IPS DF 6.9 (cell line): ENCODE measurements at regions not wholly inside any gene's neighbourhood (a gene's known extent, or its start where the extent isn't known, plus 50 kb on each side); places are given as distances from the start of the nearest gene placed in this dataset.

Source experiments
- DNase-seq: peaks from one replicate; pipeline ENCODE4 v3.0.0-alpha.2; 2013; ENCODE audit warnings: low read depth, low spot score
- H3K27ac ChIP-seq: one replicate; pipeline ENCODE4 v1.5.1; 2013; ENCODE audit warnings: low read length, control low read depth
- H3K27me3 ChIP-seq: 2 replicates; pipeline ENCODE4 v1.6.1; 2013; ENCODE audit warnings: mild to moderate bottlenecking, low read length; ENCODE audit not compliant: control insufficient read depth, insufficient read depth
- H3K36me3 ChIP-seq: 2 replicates; pipeline ENCODE4 v1.6.1; 2013; ENCODE audit warnings: low read length; ENCODE audit not compliant: control insufficient read depth, insufficient read depth
- H3K4me1 ChIP-seq: 2 replicates; pipeline ENCODE4 v1.6.1; 2013; ENCODE audit warnings: low read length; ENCODE audit not compliant: control insufficient read depth, insufficient read depth
- H3K4me3 ChIP-seq: 2 replicates; pipeline ENCODE4 v1.5.1; 2013; ENCODE audit warnings: mild to moderate bottlenecking, low read length
- H3K9me3 ChIP-seq: 2 replicates; pipeline ENCODE4 v1.6.1; 2013; ENCODE audit warnings: low read length, inconsistent platforms; ENCODE audit not compliant: control insufficient read depth, insufficient read depth
- WGBS: extraction: QIAGEN DNeasy Blood & Tissue Kit; methylation state at CpG from one replicate; pipeline ENCODE4 v1.1.7; 2013; ENCODE audit warnings: mixed read lengths, missing lambda C conversion rate; ENCODE audit not compliant: insufficient read length, insufficient coverage; 5-methylcytosine and 5-hydroxymethylcytosine counted together

DNA sequence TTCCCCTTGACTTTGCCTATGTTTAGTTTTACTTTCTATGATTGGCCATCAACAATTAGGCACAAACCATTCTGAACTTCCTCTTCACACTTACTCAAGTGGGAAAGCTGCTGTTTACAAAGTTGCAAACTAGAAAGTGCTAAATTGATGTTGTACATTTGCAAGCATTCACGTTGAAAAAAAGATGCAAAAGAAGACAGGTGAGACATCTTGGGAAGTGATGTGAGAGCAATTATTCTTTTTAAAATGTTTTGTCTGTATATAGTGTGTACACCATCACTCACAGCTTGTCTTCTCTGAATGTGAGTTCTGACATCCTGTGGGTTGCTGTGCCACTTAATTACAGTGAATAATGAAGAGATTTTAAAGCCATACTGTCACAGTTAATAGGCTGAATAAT is 874.1 kb upstream of the LRATD1 start:
- Histone ChIP-seq H3K27me3 (no peaks in the 10 kb centered on the region), H3K9me3 (no peaks in the 10 kb centered on the region), H3K36me3 (no peaks in the 10 kb centered on the region), H3K4me1 (no peaks in the 10 kb centered on the region), H3K27ac (no peak overlapping the region), H3K4me3 (no peak overlapping the region)
- no peak for DNase-seq
- no CpG with 5 or more reads among the region's 1 CpG for WGBS

DNA sequence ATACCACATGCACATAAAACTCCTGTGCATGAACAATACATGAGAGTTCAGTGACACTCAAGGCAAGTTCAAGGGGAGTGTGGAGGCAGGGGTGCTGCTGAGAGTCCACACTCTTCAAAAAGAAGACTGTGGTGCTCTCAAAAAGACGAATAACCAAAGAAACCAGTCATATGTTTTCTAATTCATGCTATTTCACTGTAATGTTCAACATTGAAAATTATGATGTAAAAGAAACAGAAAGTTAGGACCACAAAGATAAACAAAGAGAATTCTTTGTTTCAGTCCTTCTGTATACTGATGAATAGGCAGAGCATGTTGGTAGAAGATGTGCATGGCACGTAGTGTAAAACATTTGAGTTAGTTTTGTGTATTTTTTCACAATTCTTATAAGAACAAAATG is 864.2 kb upstream of the LRATD1 start:
- H3K9me3 ChIP-seq, result no peaks in the 10 kb centered on the region
- no CpG with 5 or more reads among the region's 2 CpGs for WGBS
- no peaks in the 10 kb centered on the region for H3K36me3 ChIP-seq
- DNase-seq, result no peak
- no peaks in the 10 kb centered on the region for H3K27me3 ChIP-seq
- H3K27ac ChIP-seq, result no peak overlapping the region
- H3K4me1 ChIP-seq, result no peaks in the 10 kb centered on the region
- no peak overlapping the region for H3K4me3 ChIP-seq

DNA sequence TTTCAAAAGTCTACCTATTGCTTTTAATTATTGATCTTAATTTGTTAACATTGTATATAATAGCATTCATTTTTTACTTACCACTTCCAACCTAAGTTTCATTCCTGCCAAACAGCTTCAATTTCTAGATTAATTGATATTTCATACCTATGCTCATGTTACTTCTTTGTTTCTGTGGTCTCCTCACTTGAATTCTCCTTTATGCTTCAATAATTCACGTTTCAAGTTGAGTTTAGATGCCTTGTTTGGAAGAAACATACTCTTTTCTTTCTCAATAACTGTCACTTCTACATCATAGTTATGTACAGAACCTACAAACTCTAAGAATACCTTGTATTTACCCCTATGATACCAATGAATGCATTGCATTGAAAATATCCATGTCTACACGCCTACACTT is 862.2 kb upstream of the LRATD1 start:
- H3K36me3 ChIP-seq, result no peaks in the 10 kb centered on the region
- H3K9me3 ChIP-seq, result no peaks in the 10 kb centered on the region
- no CpG with 5 or more reads among the region's 2 CpGs for WGBS
- no peaks in the 10 kb centered on the region for H3K27me3 ChIP-seq
- no peak overlapping the region for H3K27ac ChIP-seq
- no peak overlapping the region for H3K4me3 ChIP-seq
- no peak for DNase-seq
- no peaks in the 10 kb centered on the region for H3K4me1 ChIP-seq

DNA sequence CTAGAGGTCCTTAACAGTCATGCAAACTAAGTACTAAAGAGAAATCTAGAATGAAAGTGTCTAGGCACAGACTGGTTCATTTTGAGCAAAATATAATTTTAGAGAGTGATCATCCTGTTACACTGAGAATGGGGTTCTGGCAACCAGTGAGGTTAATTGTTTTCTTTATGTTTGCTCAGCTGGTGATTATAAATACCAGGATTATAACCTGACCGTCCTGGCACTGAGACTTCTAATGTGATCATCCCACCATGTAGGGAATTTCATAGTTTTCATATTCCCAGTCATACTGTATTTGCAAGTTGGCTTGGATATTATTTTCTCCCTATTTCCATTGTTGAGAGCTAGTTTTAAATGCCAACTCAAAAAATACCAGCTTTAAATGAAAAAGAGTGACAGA is 852.5 kb upstream of the LRATD1 start:
- H3K27ac ChIP-seq, result no peak overlapping the region
- DNase-seq, result no peak
- H3K36me3 ChIP-seq, result no peaks in the 10 kb centered on the region
- WGBS, result no CpG with 5 or more reads among the region's 1 CpG
- no peaks in the 10 kb centered on the region for H3K4me1 ChIP-seq
- no peaks in the 10 kb centered on the region for H3K27me3 ChIP-seq
- no peaks in the 10 kb centered on the region for H3K9me3 ChIP-seq
- H3K4me3 ChIP-seq, result no peak overlapping the region

DNA sequence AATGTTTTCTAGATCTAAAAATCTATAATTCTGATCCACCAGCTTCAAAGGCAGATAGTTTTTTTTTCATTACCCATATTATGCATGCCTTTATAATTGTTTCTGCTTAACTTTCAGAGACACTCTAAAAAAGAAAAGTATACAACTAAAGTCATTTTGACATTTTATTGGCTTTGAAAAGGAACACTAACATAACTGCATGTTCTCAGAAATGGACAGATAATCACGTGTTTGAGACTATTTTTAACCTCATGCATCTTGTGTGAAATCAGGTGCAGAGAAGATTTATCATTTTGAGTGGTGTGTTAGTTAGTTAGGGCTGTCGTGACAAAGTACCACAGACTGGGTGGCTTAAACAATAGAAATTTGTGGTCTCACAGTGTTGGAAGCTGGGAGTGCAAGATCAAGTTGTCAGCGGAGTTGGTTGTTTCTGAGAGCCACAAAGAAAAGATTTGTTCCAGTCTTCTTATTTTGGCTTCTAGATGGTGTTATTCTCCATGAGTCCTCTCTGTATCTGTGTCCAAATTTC is 841.4 kb upstream of the LRATD1 start:
- Histone ChIP-seq H3K4me3 (no peak overlapping the region), H3K36me3 (no peaks in the 10 kb centered on the region), H3K27me3 (no peaks in the 10 kb centered on the region), H3K27ac (no peak overlapping the region), H3K9me3 (no peaks in the 10 kb centered on the region), H3K4me1 (no peaks in the 10 kb centered on the region)
- WGBS, result no CpG with 5 or more reads among the region's 3 CpGs
- no peak for DNase-seq

DNA sequence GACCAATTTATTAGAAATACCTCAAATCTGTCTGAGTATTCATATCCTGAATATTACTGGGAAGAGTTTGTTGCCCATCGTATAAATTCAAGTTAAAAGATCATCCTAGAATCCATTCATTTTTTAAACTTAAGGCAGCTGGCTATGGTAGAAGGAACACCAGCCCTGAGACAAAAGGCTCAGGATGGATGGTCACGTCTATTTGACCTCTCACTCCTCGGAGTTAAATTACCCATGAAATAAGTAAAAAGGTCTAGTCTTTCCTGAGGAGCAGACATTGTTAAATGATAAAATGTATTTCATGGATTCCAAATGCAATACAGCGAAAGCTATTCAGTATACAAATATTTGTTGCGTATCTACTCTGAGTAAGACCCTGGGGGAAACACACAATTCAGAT is 826.0 kb upstream of the LRATD1 start:
- H3K9me3 ChIP-seq, result no peaks in the 10 kb centered on the region
- H3K36me3 ChIP-seq, result no peaks in the 10 kb centered on the region
- no peak overlapping the region for H3K4me3 ChIP-seq
- no peak for DNase-seq
- H3K27ac ChIP-seq, result no peak overlapping the region
- no peaks in the 10 kb centered on the region for H3K27me3 ChIP-seq
- no peaks in the 10 kb centered on the region for H3K4me1 ChIP-seq
- no CpG with 5 or more reads among the region's 5 CpGs for WGBS

DNA sequence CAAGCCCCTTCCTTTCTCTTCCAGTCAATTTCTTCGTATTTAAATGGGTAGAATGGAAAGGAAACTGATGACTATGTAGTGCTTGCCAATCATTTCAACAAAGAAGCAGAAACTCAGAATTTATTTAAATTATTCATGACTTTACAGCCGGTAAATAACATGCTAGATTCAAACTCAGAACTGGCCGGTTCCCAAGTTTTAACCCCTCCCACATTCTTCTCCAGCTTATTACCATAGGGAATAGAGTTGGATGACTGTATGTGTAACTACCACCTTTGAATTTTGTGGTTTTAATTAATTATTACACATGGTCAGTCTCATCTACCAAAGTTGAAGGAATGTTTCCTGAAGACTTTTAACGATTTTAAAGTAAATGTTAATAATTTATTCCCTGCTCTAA is 819.3 kb upstream of the LRATD1 start:
- no peak for DNase-seq
- peaks cover 5% of the 10 kb centered on the region; the same call in 1 of the 2 replicates for H3K27me3 ChIP-seq
- no peaks in the 10 kb centered on the region for H3K36me3 ChIP-seq
- WGBS, result no CpG with 5 or more reads among the region's 4 CpGs
- H3K9me3 ChIP-seq, result no peaks in the 10 kb centered on the region
- H3K27ac ChIP-seq, result no peak overlapping the region
- no peaks in the 10 kb centered on the region for H3K4me1 ChIP-seq
- H3K4me3 ChIP-seq, result no peak overlapping the region

DNA sequence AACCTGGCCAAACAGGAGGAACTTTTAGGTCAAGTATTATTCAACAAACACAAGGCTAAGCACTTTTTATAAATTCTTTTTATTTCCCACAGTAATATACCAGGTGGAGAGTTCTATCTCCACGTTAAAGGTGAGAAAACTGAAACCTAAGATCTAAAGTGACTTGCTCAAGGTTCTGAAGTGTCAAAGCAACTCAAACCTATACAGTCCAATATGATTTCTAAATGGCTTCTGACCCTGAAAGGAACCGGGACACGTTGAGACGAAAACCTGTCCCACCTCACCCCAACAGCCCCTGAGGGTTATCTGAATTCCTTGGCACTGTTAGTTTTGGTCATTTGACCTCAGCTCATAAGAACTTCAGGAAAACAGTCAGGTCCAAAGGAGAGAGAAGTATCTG is 814.5 kb upstream of the LRATD1 start:
- Histone ChIP-seq H3K9me3 (no peaks in the 10 kb centered on the region), H3K36me3 (no peaks in the 10 kb centered on the region), H3K4me1 (no peaks in the 10 kb centered on the region), H3K27me3 (peaks cover 20% of the 10 kb centered on the region), H3K4me3 (no peak overlapping the region), H3K27ac (no peak overlapping the region)
- DNase-seq, result no peak
- whole genome bisulfite sequencing, result no CpG with 5 or more reads among the region's 4 CpGs

DNA sequence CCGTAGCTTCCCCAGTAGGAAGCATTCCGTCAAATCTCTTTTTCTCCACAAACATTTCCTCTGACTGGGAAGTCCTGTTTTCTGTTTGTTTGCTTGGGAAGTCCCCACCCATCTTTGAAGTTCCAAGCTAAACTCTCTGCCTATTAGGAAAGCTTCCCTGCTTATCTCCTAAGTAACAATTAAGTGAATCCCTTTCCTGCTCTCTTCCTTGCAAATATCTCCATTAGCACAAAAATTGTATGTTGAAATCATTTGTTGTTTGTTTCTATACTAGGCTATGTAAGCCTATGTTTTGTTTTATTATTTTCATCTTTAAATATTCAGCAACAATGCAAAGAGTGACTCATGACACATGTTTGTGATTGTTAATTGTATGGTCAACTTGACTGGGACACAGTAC is 812.6 kb upstream of the LRATD1 start:
- Histone ChIP-seq H3K27me3 (peaks cover 32% of the 10 kb centered on the region), H3K9me3 (no peaks in the 10 kb centered on the region), H3K27ac (no peak overlapping the region), H3K36me3 (no peaks in the 10 kb centered on the region), H3K4me1 (no peaks in the 10 kb centered on the region), H3K4me3 (no peak overlapping the region)
- WGBS, result no CpG with 5 or more reads among the region's 2 CpGs
- DNase-seq, result no peak

DNA sequence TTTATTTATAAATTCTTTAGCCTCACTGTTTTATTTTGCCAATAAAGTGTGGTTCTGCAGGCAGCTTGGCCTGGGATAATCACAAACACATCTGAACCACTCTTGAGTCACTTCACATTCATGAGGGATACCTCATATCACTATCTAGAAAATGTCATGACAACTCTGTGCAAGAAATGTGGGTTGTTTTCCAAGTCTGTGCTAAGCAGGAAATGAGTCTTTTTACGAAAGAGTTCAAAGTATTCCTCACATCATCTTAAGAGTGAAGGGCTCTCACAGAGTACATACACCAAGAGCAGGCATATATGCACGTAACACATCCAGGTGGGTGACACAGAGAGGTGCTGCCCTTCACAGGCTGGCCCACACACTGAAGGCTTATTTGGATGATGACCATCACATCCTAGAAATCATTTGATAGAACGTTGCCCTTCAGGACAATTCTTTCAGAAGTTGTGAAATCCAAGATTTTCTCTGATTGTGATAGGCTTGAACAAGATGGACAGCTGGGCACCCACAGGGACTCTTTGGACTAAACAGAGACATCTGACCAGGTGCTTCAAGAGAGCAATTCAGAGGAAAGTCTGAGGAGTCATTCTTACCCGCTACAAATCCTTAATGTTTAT is 811.1 kb upstream of the LRATD1 start:
- H3K4me1 ChIP-seq, result no peaks in the 10 kb centered on the region
- no peak overlapping the region for H3K4me3 ChIP-seq
- peaks cover 40% of the 10 kb centered on the region for H3K27me3 ChIP-seq
- no CpG with 5 or more reads among the region's 4 CpGs for WGBS
- H3K36me3 ChIP-seq, result no peaks in the 10 kb centered on the region
- H3K27ac ChIP-seq, result no peak overlapping the region
- DNase-seq, result no peak
- no peaks in the 10 kb centered on the region for H3K9me3 ChIP-seq

DNA sequence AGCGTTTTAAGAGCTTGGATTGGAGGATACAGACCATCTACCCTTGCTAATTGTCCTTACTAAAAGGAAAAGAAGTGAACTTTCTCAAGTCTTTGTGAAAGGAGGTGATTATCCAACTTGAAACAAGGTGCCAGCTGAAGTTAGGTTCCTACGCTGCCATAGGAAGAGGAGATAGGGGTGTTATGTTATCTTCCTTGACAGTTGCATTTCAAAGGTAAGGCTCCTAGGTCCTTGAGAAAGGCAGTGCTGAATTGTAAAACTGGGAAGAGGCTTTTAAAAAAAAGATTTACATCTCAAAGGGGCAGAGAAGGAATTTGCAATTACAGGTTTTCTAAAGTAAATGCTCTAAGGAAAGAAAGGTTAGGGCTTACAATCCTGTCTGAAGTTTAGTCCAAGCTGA is 810.2 kb upstream of the LRATD1 start:
- H3K27me3 ChIP-seq, result peaks cover 40% of the 10 kb centered on the region
- WGBS, result no CpG with 5 or more reads among the region's 2 CpGs
- no peaks in the 10 kb centered on the region for H3K9me3 ChIP-seq
- H3K36me3 ChIP-seq, result no peaks in the 10 kb centered on the region
- no peaks in the 10 kb centered on the region for H3K4me1 ChIP-seq
- peak; percentile 35 for DNase-seq
- no peak overlapping the region for H3K27ac ChIP-seq
- no peak overlapping the region for H3K4me3 ChIP-seq
